ENCODE measurements at regions not wholly inside any gene's neighbourhood (a gene's known extent, or its start where the extent isn't known, plus 50 kb on each side); places are given as distances from the start of the nearest gene placed in this dataset.

DNA sequence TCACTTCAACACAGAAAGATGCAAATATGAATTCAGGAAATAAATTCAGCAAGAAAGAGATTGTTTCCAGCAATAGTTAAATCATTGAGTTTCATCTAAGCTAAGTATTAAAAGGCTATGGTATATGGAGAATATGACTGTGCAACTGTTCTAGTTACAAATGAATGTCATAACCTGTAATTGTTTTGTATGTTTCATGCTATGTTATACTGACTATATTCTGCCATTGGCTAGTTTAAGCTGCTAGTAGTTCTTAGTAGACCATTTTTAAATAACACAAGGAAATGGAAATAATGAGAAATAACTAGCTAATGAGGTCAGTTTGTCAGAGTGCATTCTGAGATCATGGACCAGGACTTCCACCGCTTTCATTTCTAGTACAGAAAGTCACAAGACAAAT is 1154.9 kb upstream of the TMEFF2 start:
- TF ChIP-seq CREB1 (IDR thresholded peaks at IDR 0.05; ENCODE audit: low read depth) (no peak), MAX (IDR thresholded peaks at IDR 0.05) (no peak), EP300 (IDR thresholded peaks at IDR 0.05; ENCODE audit: borderline replicate concordance) (no peak), EGR1 (IDR thresholded peaks at IDR 0.05) (no peak), TAF1 (IDR thresholded peaks at IDR 0.05; ENCODE audit: low read depth) (no peak), FOXM1 (IDR thresholded peaks at IDR 0.05; ENCODE audit: borderline replicate concordance, low read depth) (no peak), ZBTB7A (IDR thresholded peaks at IDR 0.05; ENCODE audit: low read depth) (no peak), RAD21 (IDR thresholded peaks at IDR 0.05; ENCODE audit: low read depth) (no peak), TEAD4 (IDR thresholded peaks at IDR 0.05) (no peak), CEBPB (IDR thresholded peaks at IDR 0.05) (no peak), REST (IDR thresholded peaks at IDR 0.05; ENCODE audit: low read depth) (no peak), NFIC (IDR thresholded peaks at IDR 0.05) (no peak), TCF12 (IDR thresholded peaks at IDR 0.05; ENCODE audit: low read depth) (no peak), YY1 (IDR thresholded peaks at IDR 0.05; ENCODE audit: low read depth) (no peak)
- TF ChIP-seq, protein P1, sequence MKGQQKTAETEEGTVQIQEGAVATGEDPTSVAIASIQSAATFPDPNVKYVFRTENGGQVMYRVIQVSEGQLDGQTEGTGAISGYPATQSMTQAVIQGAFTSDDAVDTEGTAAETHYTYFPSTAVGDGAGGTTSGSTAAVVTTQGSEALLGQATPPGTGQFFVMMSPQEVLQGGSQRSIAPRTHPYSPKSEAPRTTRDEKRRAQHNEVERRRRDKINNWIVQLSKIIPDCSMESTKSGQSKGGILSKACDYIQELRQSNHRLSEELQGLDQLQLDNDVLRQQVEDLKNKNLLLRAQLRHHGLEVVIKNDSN (IDR thresholded peaks at IDR 0.05): no peak

DNA sequence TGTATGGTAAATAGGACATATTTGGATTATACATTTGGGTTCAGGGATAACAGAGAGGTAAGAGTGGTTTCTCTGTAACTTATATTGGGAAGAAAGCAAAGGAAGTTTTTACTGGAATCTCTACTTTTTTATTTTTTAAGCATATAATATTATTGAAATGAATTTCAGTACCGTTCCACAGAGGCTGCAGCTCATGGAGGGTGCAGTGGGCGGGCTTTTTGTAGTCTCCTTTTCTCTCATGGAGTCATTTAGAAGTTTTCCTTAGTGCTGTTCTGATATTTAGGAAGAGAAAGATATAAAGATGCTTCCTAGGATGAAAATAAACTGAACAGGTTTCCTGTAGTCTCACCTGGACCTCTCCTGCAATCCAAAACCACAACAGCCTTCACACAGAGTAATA is 1153.3 kb upstream of the TMEFF2 start:
- TF ChIP-seq REST (IDR thresholded peaks at IDR 0.05; ENCODE audit: low read depth) (no peak), TAF1 (IDR thresholded peaks at IDR 0.05; ENCODE audit: low read depth) (no peak), EGR1 (IDR thresholded peaks at IDR 0.05) (no peak), FOXM1 (IDR thresholded peaks at IDR 0.05; ENCODE audit: borderline replicate concordance, low read depth) (no peak), CEBPB (IDR thresholded peaks at IDR 0.05) (no peak), ZBTB7A (IDR thresholded peaks at IDR 0.05; ENCODE audit: low read depth) (no peak), NFIC (IDR thresholded peaks at IDR 0.05) (no peak), CREB1 (IDR thresholded peaks at IDR 0.05; ENCODE audit: low read depth) (no peak), YY1 (IDR thresholded peaks at IDR 0.05; ENCODE audit: low read depth) (no peak), RAD21 (IDR thresholded peaks at IDR 0.05; ENCODE audit: low read depth) (no peak), EP300 (IDR thresholded peaks at IDR 0.05; ENCODE audit: borderline replicate concordance) (no peak), MAX (IDR thresholded peaks at IDR 0.05) (no peak), TEAD4 (IDR thresholded peaks at IDR 0.05) (no peak), TCF12 (IDR thresholded peaks at IDR 0.05; ENCODE audit: low read depth) (no peak)
- TF ChIP-seq, protein P1 (IDR thresholded peaks at IDR 0.05): no peak

DNA sequence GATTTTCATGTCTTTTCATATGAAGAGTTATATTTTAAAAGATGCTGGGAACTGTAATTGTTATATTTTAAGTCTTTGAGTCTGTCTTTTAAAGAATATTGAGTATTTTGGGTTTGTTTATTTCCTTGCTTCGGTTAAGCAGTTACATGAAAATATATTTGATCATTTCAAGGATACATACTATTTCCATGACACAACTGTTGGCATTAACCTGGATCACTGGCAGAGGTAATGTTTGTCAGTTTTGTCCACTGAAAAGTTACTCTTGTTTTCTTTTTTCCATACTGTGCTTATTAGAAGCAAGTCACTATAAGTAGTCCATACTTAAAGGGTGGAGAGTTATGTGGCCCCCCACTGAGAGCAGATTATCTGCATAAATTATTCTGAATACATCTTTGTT is 1142.0 kb upstream of the TMEFF2 start:
- no peak for TF ChIP-seq FOXM1 (IDR thresholded peaks at IDR 0.05; ENCODE audit: borderline replicate concordance, low read depth)
- TF ChIP-seq YY1 (IDR thresholded peaks at IDR 0.05; ENCODE audit: low read depth): no peak
- no peak for TF ChIP-seq REST (IDR thresholded peaks at IDR 0.05; ENCODE audit: low read depth)
- TF ChIP-seq CREB1 (IDR thresholded peaks at IDR 0.05; ENCODE audit: low read depth): no peak
- no peak for TF ChIP-seq TCF12 (IDR thresholded peaks at IDR 0.05; ENCODE audit: low read depth)
- TF ChIP-seq MAX (IDR thresholded peaks at IDR 0.05): no peak
- no peak for TF ChIP-seq TAF1 (IDR thresholded peaks at IDR 0.05; ENCODE audit: low read depth)
- no peak for TF ChIP-seq EGR1 (IDR thresholded peaks at IDR 0.05)
- TF ChIP-seq RAD21 (IDR thresholded peaks at IDR 0.05; ENCODE audit: low read depth): no peak
- TF ChIP-seq EP300 (IDR thresholded peaks at IDR 0.05; ENCODE audit: borderline replicate concordance): no peak
- TF ChIP-seq ZBTB7A (IDR thresholded peaks at IDR 0.05; ENCODE audit: low read depth): no peak
- TF ChIP-seq, protein P1 (IDR thresholded peaks at IDR 0.05): no peak
- TF ChIP-seq NFIC (IDR thresholded peaks at IDR 0.05): no peak
- no peak for TF ChIP-seq CEBPB (IDR thresholded peaks at IDR 0.05)
